Neural cell (in vitro differentiated cells): ENCODE measurements at regions not wholly inside any gene's neighbourhood (a gene's known extent, or its start where the extent isn't known, plus 50 kb on each side); places are given as distances from the start of the nearest gene placed in this dataset.

Experiments
- H2AFZ ChIP-seq: fragments of 200-600, 300-800 bp; sonication (generic), shearing (Covaris generic); 2 replicates; pipeline ENCODE4 v1.6.0; 2014; ENCODE audit warnings: low read depth, mild to moderate bottlenecking, antibody characterized with exemption, low read length, moderate library complexity
- H3F3A ChIP-seq: fragments of 200-600 bp; shearing (Covaris generic); 2 replicates; pipeline ENCODE4 v1.6.1; 2016; ENCODE audit warnings: mild to moderate bottlenecking, moderate library complexity, mixed read lengths, antibody characterized with exemption, low read length; ENCODE audit not compliant: insufficient read depth, poor library complexity, severe bottlenecking
- H3K27ac ChIP-seq: fragments of 200-600, 300-800 bp; sonication (generic), shearing (Covaris generic); 2 replicates; pipeline ENCODE4 v1.5.1; 2014; ENCODE audit warnings: mild to moderate bottlenecking, low read length, moderate library complexity
- H3K27me3 ChIP-seq: fragments of 300-800, 200-600 bp; sonication (generic), shearing (Covaris generic); 2 replicates; pipeline ENCODE4 v1.6.0; 2014; ENCODE audit warnings: mild to moderate bottlenecking, low read depth, low read length, moderate library complexity; ENCODE audit not compliant: insufficient read depth
- H3K36me3 ChIP-seq: fragments of 300-800, 200-600 bp; sonication (generic), shearing (Covaris generic); 2 replicates; pipeline ENCODE4 v1.5.1; 2014; ENCODE audit warnings: mild to moderate bottlenecking, antibody characterized with exemption, low read length, moderate library complexity; ENCODE audit not compliant: insufficient read depth
- H3K4me2 ChIP-seq: fragments of 300-800, 200-600 bp; sonication (generic), shearing (Covaris generic); 2 replicates; pipeline ENCODE4 v1.6.0; 2014; ENCODE audit warnings: mild to moderate bottlenecking, low read length
- H3K4me3 ChIP-seq: fragments of 300-800, 200-600 bp; sonication (generic), shearing (Covaris generic); 2 replicates; pipeline ENCODE4 v1.5.1; 2014; ENCODE audit warnings: mild to moderate bottlenecking, low read length, moderate library complexity
- H3K79me2 ChIP-seq: fragments of 200-600 bp; shearing (Covaris generic); replicated peaks from 2 replicates; pipeline ENCODE4 v1.6.0; 2014; ENCODE audit warnings: mild to moderate bottlenecking, low read length, moderate library complexity; ENCODE audit not compliant: insufficient read depth
- H3K9ac ChIP-seq: fragments of 300-800, 200-600 bp; sonication (generic), shearing (Covaris generic); 2 replicates; pipeline ENCODE4 v1.6.1; 2016; ENCODE audit warnings: mild to moderate bottlenecking, low read length, mixed read lengths
- H3K9me2 ChIP-seq: fragments of 200-600 bp; shearing (Covaris generic); 2 replicates; pipeline ENCODE4 v1.6.1; 2016; ENCODE audit warnings: mild to moderate bottlenecking, low read length, mixed read lengths; ENCODE audit not compliant: insufficient read depth
- H3K9me3 ChIP-seq: fragments of 200-600, 300-800 bp; sonication (generic), shearing (Covaris generic); 2 replicates; pipeline ENCODE4 v1.6.1; 2016; ENCODE audit warnings: mild to moderate bottlenecking, mixed run types, low read length, moderate library complexity, mixed read lengths
- H4K20me1 ChIP-seq: fragments of 200-600 bp; shearing (Covaris generic); 2 replicates; pipeline ENCODE4 v1.6.1; 2016; ENCODE audit warnings: mild to moderate bottlenecking, mixed run types; ENCODE audit not compliant: insufficient read depth
- CTCF ChIP-seq: fragments of 450-650 bp; IDR thresholded peaks from 2 replicates; pipeline ENCODE4 v1.5.1; 2014; ENCODE audit warnings: antibody characterized with exemption, mild to moderate bottlenecking, moderate library complexity; ENCODE audit not compliant: poor library complexity, severe bottlenecking
- EZH2 ChIP-seq: fragments of 200-600, 300-800 bp; shearing (Covaris generic), sonication (generic); IDR thresholded peaks from 2 replicates; pipeline ENCODE4 v1.6.1; 2014; ENCODE audit warnings: antibody characterized with exemption, low read length, borderline replicate concordance, mild to moderate bottlenecking; ENCODE audit not compliant: insufficient read depth, poor library complexity, severe bottlenecking
- MXI1 ChIP-seq: fragments of 450-650 bp; conservative IDR thresholded peaks from 2 replicates; pipeline ENCODE4 v1.6.1; 2014; ENCODE audit warnings: antibody characterized with exemption, mild to moderate bottlenecking; ENCODE audit not compliant: poor library complexity, severe bottlenecking
- RAD21 ChIP-seq: fragments of 450-650 bp; conservative IDR thresholded peaks from 2 replicates; pipeline ENCODE4 v1.6.1; 2014; ENCODE audit warnings: antibody characterized with exemption, mild to moderate bottlenecking, moderate library complexity
- REST ChIP-seq: IDR thresholded peaks from 2 replicates; pipeline ENCODE4 v1.6.1; 2012; ENCODE audit warnings: borderline replicate concordance
- SMC3 ChIP-seq: fragments of 450-650 bp; conservative IDR thresholded peaks from 2 replicates; pipeline ENCODE4 v1.6.1; 2014; ENCODE audit warnings: antibody characterized with exemption, mild to moderate bottlenecking, moderate library complexity; ENCODE audit not compliant: poor library complexity
- TAF1 ChIP-seq: IDR thresholded peaks from 2 replicates; pipeline ENCODE4 v1.6.1; 2012; ENCODE audit warnings: low read depth

GRCh38 chr5:58263296-58263695 is 196.6 kb downstream of the PLK2 start:
- Histone ChIP-seq H3K9me2 (no peaks in the 10 kb centered on the region), H3K4me2 (no peak overlapping the region), H3K4me3 (no peak overlapping the region), H3K9me3 (no peaks in the 10 kb centered on the region), H4K20me1 (no peaks in the 10 kb centered on the region), H3F3A (peaks cover 10% of the 10 kb centered on the region), H3K79me2 (no peaks in the 10 kb centered on the region), H3K36me3 (no peaks in the 10 kb centered on the region), H3K27me3 (no peaks in the 10 kb centered on the region), H3K27ac (no peak overlapping the region), H2AFZ (no peak overlapping the region), H3K9ac (no peak overlapping the region)
- no peak for TF ChIP-seq MXI1
- no peak for TF ChIP-seq RAD21
- TF ChIP-seq EZH2 = no peak
- no peak for TF ChIP-seq CTCF
- no peak for TF ChIP-seq REST
- TF ChIP-seq SMC3 = no peak
- no peak for TF ChIP-seq TAF1

GRCh38 chr5:58262226-58262625 is 197.7 kb downstream of the PLK2 start:
- Histone ChIP-seq H3F3A (peaks cover 10% of the 10 kb centered on the region), H3K9ac (no peak overlapping the region), H3K9me3 (no peaks in the 10 kb centered on the region), H2AFZ (no peak overlapping the region), H3K4me2 (no peak overlapping the region), H3K9me2 (no peaks in the 10 kb centered on the region), H3K27me3 (no peaks in the 10 kb centered on the region), H3K36me3 (no peaks in the 10 kb centered on the region), H3K4me3 (no peak overlapping the region), H4K20me1 (no peaks in the 10 kb centered on the region), H3K79me2 (no peaks in the 10 kb centered on the region), H3K27ac (no peak overlapping the region)
- TF ChIP-seq MXI1 (no peak), CTCF (no peak), TAF1 (no peak), SMC3 (no peak), RAD21 (no peak)
